HepG2 (cell line): ENCODE measurements at regions not wholly inside any gene's neighbourhood (a gene's known extent, or its start where the extent isn't known, plus 50 kb on each side); places are given as distances from the start of the nearest gene placed in this dataset.

Source experiments
- ARID2 ChIP-seq: sonication (generic); formaldehyde crosslinking; IDR thresholded peaks from 2 replicates; pipeline ENCODE4 v1.8.1; 2022; ENCODE audit warnings: mild to moderate bottlenecking, missing genetic modification reagents, borderline replicate concordance
- CBX1 ChIP-seq: IDR thresholded peaks from one replicate; pipeline ENCODE4 v1.6.1; 2016; ENCODE audit warnings: antibody characterized with exemption, low read depth
- EHMT2 ChIP-seq: fragments of 200-600 bp; sonication (generic); IDR thresholded peaks from 2 replicates; pipeline ENCODE4 v1.7.0; 2017; ENCODE audit warnings: antibody characterized with exemption, low read depth, low read length, borderline replicate concordance
- ZNF460 ChIP-seq: sonication (generic); formaldehyde crosslinking; IDR thresholded peaks from 2 replicates; pipeline ENCODE4 v1.5.1; 2020; ENCODE audit warnings: missing genetic modification reagents, mild to moderate bottlenecking, borderline replicate concordance
- TF ChIP-seq, protein P1 (sequence below): sonication (generic); formaldehyde crosslinking; IDR thresholded peaks from 2 replicates; pipeline ENCODE4 v1.4.0; 2020; ENCODE audit warnings: mild to moderate bottlenecking, missing genetic modification reagents
- TF ChIP-seq, protein P2 (sequence below): sonication (generic); formaldehyde crosslinking; IDR thresholded peaks from 2 replicates; pipeline ENCODE4 v1.8.0; 2022; ENCODE audit warnings: mild to moderate bottlenecking, missing genetic modification reagents, moderate library complexity

DNA sequence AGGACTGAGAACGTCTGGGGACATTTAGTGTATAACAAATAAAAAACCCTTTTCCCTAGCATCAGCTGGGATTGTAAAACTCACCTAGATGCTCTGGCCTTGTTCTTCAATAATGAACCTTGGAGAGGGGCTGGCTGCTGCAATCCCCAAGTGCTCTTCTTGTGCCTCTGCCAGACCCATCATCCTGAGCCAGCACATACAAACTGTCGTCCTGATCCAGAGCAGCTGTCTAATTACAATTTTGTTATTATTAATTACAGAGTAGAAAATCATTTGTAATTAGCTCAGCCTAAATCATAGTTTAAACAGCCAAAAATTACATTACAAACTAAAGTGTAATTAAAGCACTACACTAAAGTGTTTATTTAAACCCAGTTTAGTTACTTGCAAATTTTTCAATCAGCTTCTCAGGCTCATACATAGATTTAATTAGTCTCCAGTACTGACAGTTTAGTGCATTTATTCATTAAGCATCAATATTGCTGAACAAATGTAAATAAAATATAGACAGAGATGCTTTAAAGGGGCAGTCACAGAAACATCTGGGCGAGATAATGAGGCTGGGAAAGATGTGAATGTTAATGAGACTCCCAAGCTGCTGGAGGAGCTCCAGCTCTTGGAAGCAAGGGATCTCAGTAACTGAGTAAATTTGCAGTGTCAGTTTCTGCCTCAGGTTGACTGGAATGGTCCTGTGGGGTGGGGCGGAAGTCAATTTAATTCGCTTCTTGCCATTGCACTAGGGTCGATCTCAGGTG lies 632.3 kb upstream of the TLE4 start (continued):
- TF ChIP-seq, protein P1, sequence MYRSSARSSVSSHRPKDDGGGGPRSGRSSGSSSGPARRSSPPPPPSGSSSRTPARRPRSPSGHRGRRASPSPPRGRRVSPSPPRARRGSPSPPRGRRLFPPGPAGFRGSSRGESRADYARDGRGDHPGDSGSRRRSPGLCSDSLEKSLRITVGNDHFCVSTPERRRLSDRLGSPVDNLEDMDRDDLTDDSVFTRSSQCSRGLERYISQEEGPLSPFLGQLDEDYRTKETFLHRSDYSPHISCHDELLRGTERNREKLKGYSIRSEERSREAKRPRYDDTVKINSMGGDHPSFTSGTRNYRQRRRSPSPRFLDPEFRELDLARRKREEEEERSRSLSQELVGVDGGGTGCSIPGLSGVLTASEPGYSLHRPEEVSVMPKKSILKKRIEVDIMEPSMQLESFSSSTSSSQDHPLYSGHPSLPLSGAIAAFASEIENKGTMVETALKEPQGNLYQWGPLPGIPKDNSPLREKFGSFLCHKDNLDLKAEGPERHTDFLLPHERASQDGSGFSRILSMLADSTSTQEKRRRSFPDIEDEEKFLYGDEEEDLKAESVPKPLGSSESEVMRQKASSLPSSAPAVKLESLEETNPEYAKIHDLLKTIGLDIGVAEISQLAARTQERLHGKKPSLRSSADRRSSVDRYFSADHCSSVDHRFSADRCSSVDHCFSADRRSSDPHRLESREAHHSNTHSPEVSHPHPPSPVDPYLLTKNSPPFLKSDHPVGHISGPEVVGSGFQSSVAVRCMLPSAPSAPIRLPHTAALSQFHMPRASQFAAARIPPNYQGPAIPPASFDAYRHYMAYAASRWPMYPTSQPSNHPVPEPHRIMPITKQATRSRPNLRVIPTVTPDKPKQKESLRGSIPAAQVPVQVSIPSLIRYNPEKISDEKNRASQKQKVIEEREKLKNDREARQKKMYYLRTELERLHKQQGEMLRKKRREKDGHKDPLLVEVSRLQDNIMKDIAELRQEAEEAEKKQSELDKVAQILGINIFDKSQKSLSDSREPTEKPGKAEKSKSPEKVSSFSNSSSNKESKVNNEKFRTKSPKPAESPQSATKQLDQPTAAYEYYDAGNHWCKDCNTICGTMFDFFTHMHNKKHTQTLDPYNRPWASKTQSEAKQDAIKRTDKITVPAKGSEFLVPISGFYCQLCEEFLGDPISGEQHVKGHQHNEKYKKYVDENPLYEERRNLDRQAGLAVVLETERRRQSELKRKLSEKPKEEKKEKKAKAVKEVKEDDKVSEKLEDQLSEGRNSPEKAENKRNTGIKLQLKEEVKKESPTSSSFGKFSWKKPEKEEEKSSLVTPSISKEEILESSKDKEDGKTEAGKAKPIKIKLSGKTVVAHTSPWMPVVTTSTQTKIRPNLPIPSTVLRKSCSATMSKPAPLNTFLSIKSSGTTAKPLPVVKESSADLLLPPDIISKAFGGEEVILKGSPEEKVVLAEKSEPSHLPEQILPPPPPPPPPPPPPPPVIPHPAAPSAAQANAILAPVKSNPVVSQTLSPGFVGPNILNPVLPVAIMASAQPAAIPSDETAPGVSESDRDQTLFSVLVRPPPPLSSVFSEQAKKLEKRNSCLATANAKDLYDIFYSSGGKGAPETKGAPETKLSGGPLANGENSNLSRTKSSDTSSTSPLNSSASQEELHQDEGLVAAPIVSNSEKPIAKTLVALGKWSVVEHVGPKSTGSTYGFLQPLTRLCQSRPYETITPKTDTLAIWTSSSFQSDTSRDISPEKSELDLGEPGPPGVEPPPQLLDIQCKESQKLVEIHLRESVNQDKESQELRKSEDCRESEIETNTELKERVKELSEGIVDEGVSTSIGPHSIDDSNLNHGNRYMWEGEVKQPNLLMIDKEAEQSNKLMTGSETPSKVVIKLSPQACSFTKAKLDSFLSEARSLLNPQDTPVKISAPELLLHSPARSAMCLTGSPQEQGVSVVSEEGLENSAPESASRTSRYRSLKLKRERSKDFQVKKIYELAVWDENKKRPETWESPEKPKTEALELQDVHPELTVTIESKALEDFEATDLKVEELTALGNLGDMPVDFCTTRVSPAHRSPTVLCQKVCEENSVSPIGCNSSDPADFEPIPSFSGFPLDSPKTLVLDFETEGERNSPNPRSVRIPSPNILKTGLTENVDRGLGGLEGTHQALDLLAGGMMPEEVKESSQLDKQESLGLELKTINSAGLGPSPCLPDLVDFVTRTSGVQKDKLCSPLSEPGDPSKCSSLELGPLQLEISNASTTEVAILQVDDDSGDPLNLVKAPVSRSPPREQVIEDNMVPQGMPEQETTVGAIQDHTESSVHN, result no peak
- no peak for TF ChIP-seq ARID2
- TF ChIP-seq, protein P2, sequence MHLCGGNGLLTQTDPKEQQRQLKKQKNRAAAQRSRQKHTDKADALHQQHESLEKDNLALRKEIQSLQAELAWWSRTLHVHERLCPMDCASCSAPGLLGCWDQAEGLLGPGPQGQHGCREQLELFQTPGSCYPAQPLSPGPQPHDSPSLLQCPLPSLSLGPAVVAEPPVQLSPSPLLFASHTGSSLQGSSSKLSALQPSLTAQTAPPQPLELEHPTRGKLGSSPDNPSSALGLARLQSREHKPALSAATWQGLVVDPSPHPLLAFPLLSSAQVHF (CRISPR knock-in tag), result no peak
- no peak for TF ChIP-seq CBX1
- no peak for TF ChIP-seq EHMT2
- no peak for TF ChIP-seq ZNF460
